ENCODE measurements at regions not wholly inside any gene's neighbourhood (a gene's known extent, or its start where the extent isn't known, plus 50 kb on each side); places are given as distances from the start of the nearest gene placed in this dataset.

DNA sequence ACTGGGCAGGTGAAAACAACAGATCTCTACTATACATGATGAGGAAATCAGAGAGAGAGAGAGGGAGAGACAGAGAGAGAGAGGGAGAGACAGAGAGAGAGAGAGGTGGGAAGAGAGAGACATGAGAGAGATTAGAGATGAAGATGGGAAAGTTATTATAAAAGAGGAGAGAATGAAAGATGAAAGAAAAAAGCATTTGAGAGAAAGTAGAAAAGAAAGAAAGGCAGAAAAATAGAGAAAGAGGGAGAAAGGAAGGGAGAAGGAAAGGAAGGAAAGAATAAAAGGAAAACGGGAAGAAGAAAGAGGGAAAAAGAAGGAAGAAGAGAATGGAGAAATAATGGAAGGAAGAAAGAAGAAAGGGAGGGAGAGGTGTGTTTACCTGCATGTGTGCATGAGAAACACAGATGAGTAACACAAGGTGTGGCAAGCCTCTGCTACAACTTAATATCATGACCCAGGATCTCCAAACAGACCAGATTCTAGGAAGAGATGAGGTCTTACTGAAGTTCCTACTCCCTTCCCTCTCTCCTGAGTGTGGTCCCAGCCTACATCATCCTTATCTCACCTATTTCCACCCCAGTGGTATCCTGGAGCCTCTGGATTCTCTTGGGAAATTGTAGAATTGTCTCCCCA lies 176.3 kb downstream of the C12orf75 start:
- H3K27ac Mint-ChIP-seq: no peak overlapping the region
- intact Hi-C loops (cut with DNase I, micrococcal nuclease): no loop called here
- H3K36me3 ChIP-seq (ENCODE audit: insufficient read depth, low read length): no peaks in the 10 kb centered on the region
- peaks cover 0 to 3% of the 10 kb centered on the region in 2 experiments for H3K27me3 ChIP-seq (ENCODE audit: control insufficient read depth in 1 of 2, insufficient read depth in 2 of 2, low read length in 2 of 2)
- peaks cover 50% of the 10 kb centered on the region for H3K27me3 Mint-ChIP-seq
- H3K4me1 Mint-ChIP-seq (ENCODE audit: low read depth): no peaks in the 10 kb centered on the region
- no peak overlapping the region for H3K4me3 ChIP-seq (ENCODE audit: low read length)
- H3K27ac ChIP-seq (ENCODE audit: low read depth in 1 of 2, low read length in 2 of 2): no peak overlapping the region
- DNase-seq: no peak
- ChIA-PET POLR2A (no interaction called here), CTCF (no interaction called here)
- no peak for ATAC-seq (ENCODE audit: poor library complexity)
- H3K9me3 Mint-ChIP-seq: no peaks in the 10 kb centered on the region
- no peaks in the 10 kb centered on the region for H3K36me3 Mint-ChIP-seq (ENCODE audit: low read depth)
- no peaks in the 10 kb centered on the region for H3K4me1 ChIP-seq (ENCODE audit: insufficient read depth, low read length)
- TF ChIP-seq, protein P1, sequence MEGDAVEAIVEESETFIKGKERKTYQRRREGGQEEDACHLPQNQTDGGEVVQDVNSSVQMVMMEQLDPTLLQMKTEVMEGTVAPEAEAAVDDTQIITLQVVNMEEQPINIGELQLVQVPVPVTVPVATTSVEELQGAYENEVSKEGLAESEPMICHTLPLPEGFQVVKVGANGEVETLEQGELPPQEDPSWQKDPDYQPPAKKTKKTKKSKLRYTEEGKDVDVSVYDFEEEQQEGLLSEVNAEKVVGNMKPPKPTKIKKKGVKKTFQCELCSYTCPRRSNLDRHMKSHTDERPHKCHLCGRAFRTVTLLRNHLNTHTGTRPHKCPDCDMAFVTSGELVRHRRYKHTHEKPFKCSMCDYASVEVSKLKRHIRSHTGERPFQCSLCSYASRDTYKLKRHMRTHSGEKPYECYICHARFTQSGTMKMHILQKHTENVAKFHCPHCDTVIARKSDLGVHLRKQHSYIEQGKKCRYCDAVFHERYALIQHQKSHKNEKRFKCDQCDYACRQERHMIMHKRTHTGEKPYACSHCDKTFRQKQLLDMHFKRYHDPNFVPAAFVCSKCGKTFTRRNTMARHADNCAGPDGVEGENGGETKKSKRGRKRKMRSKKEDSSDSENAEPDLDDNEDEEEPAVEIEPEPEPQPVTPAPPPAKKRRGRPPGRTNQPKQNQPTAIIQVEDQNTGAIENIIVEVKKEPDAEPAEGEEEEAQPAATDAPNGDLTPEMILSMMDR (IDR thresholded peaks at IDR 0.05): no peak
- no peak overlapping the region for H3K4me3 Mint-ChIP-seq
- no peaks in the 10 kb centered on the region for H3K9me3 ChIP-seq (ENCODE audit: control insufficient read depth in 1 of 2, insufficient read depth in 1 of 2, low read length in 2 of 2)

DNA sequence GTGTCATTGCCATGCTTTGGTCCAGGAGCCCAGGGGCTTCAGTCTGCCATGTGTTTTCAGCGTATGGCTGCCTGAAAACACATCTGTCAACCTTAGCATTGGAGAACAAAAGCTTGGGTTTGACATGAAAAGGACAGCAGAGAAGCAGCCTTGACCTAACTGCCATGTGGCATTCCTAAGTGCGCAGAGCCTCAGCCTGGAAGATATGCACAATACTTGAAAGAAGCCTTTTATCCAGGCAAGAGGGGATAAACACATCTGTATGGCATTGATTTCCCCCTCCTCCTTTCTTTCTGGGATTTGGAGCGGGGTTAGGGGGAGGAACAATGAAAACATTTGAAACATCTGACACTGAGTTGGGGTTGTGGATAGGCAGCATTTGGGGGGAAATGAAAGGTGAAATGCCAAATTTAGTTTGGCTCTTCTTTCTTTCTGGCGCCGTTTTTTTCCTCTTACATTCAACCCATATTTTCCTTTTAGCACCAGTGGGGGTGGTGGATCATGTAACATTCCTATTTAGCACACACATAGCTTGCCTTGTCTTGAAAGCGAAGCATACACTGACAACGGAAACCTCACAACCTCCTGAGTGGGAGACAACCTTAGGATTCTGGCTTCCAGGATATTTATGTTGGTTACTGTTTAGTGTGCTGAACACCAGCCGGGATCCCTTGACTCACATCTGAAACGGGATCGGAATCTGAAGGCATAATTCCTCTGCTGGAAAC lies 177.0 kb downstream of the C12orf75 start:
- Mint-ChIP-seq H3K27me3 (peaks cover 43% of the 10 kb centered on the region), H3K9me3 (no peaks in the 10 kb centered on the region), H3K36me3 (ENCODE audit: low read depth) (no peaks in the 10 kb centered on the region), H3K27ac (no peak overlapping the region), H3K4me3 (no peak overlapping the region), H3K4me1 (ENCODE audit: low read depth) (no peaks in the 10 kb centered on the region)
- intact Hi-C loops (cut with DNase I, micrococcal nuclease): no loop called here
- Histone ChIP-seq H3K9me3 (ENCODE audit: control insufficient read depth in 1 of 2, insufficient read depth in 1 of 2, low read length in 2 of 2) (no peaks in the 10 kb centered on the region), H3K4me3 (ENCODE audit: low read length) (no peak overlapping the region), H3K4me1 (ENCODE audit: insufficient read depth, low read length) (no peaks in the 10 kb centered on the region), H3K27ac (ENCODE audit: low read depth in 1 of 2, low read length in 2 of 2) (no peak overlapping the region), H3K27me3 (ENCODE audit: control insufficient read depth in 1 of 2, insufficient read depth in 2 of 2, low read length in 2 of 2) (peaks cover 0 to 3% of the 10 kb centered on the region in 2 experiments), H3K36me3 (ENCODE audit: insufficient read depth, low read length) (no peaks in the 10 kb centered on the region)
- ChIA-PET CTCF (no interaction called here), POLR2A (no interaction called here)
- ATAC-seq (ENCODE audit: poor library complexity) (no peak), DNase-seq (no peak)
- TF ChIP-seq, protein P1 (IDR thresholded peaks at IDR 0.05): no peak

DNA sequence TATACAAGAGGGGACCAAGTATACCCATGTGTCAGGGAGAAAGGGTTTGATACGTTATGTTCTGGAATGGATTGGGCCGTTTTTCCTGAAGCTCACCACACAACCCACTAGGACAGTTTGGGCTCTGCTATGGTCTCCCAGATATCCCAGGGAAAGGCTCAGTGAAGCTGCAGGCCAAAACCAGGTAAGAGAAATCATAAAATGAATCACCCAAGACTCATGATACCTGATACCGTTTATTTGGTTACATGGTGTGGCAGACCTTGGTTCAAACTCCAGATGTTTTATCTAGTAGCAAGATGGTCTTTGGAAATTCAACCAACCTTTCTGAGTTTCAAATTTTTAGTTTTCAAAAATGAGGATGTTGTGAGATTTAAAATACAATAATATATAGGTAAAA lies 177.6 kb downstream of the C12orf75 start:
- CTCF ChIA-PET: no interaction called here
- H3K4me1 Mint-ChIP-seq (ENCODE audit: low read depth): no peaks in the 10 kb centered on the region

More for the DNA sequence above, 177.6 kb downstream of the C12orf75 start:
- no peak overlapping the region for H3K27ac Mint-ChIP-seq
- Histone ChIP-seq H3K27me3 (ENCODE audit: control insufficient read depth in 1 of 2, insufficient read depth in 2 of 2, low read length in 2 of 2) (peaks cover 0 to 3% of the 10 kb centered on the region in 2 experiments), H3K4me3 (ENCODE audit: low read length) (no peak overlapping the region), H3K9me3 (ENCODE audit: control insufficient read depth in 1 of 2, insufficient read depth in 1 of 2, low read length in 2 of 2) (no peaks in the 10 kb centered on the region), H3K4me1 (ENCODE audit: insufficient read depth, low read length) (no peaks in the 10 kb centered on the region), H3K27ac (ENCODE audit: low read depth in 1 of 2, low read length in 2 of 2) (no peak overlapping the region), H3K36me3 (ENCODE audit: insufficient read depth, low read length) (no peaks in the 10 kb centered on the region)
- peaks cover 36% of the 10 kb centered on the region for H3K27me3 Mint-ChIP-seq
- ATAC-seq (ENCODE audit: poor library complexity) (no peak), DNase-seq (no peak)
- no peaks in the 10 kb centered on the region for H3K9me3 Mint-ChIP-seq
- TF ChIP-seq, protein P1 (IDR thresholded peaks at IDR 0.05): no peak
- H3K36me3 Mint-ChIP-seq (ENCODE audit: low read depth): no peaks in the 10 kb centered on the region
- intact Hi-C loops (cut with DNase I, micrococcal nuclease): no loop called here
- H3K4me3 Mint-ChIP-seq: no peak overlapping the region
- POLR2A ChIA-PET: no interaction called here

Data from CD4-positive, alpha-beta T cell (primary cell).